Left renal cortex interstitium (tissue), 4 donors: ENCODE measurements at regions not wholly inside any gene's neighbourhood (a gene's known extent, or its start where the extent isn't known, plus 50 kb on each side); places are given as distances from the start of the nearest gene placed in this dataset.
"Not testable (repeated sequence)": the region's sequence is repeated elsewhere in the genome, so short reads cannot be mapped to it uniquely, and the experiment has no call there.

Experiments
- DNase-seq, 4 donors: peaks; one replicate each; pipeline ENCODE4 v3.0.0-alpha.2; 2013; ENCODE audit warnings: low read depth in 4 of 4, low spot score in 2 of 4, missing footprints in 1 of 4

GRCh38 chr14:44453433-44454171 is 53.5 kb downstream of the FSCB start:
- DNase-seq = no peak

DNA sequence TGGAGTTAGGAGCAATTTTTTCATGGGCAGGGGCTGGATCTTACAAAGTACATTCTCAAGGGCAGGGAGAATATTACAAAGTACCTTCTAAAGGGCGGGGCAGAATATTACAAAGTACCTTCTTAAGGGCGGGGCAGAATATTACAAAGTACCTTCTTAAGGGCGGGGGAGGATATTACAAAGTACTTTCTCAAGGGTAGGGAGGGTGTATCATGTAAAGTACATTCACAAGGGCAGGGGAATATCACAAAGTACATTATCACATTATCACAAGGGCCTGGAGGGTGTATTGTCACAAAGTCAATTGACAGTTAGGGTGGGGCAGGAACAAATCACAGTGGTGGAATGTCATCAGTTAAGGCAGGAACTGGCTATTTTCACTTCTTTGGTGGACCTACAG is 56.9 kb downstream of the FSCB start:
- not testable (repeated sequence) for DNase-seq

- no peak for DNase-seq
These were observed 57.4 kb downstream of the FSCB start for GRCh38 chr14:44449680-44450079.

DNA sequence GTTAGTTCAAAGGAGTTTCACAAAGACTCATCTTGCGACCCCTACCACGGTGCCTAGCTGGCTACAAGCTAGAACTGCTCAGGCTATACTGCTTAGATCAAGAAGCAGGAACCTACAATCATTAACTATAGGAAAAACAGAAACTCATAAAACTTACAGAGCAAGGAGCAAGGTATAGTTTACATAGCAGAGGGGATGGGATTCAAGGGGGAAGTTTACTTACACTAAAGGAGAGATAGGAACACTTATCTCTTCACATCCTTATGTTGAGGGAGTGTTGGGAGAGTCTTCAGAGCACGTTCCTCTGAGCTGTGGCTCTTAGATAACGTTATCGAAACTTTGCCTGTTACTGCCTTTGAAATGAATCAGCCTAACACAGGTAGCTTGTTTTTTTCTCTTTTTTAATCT is 58.1 kb downstream of the FSCB start:
- DNase-seq = no peak

GRCh38 chr14:44446965-44447364 is 60.1 kb downstream of the FSCB start:
- DNase-seq = no peak

- no peak for DNase-seq
These were observed 62.6 kb downstream of the FSCB start for GRCh38 chr14:44444454-44444853.

GRCh38 chr14:44438936-44439335 is 68.1 kb downstream of the FSCB start:
- no peak for DNase-seq

- no peak for DNase-seq
These were observed 68.9 kb downstream of the FSCB start for GRCh38 chr14:44438221-44438620.

DNA sequence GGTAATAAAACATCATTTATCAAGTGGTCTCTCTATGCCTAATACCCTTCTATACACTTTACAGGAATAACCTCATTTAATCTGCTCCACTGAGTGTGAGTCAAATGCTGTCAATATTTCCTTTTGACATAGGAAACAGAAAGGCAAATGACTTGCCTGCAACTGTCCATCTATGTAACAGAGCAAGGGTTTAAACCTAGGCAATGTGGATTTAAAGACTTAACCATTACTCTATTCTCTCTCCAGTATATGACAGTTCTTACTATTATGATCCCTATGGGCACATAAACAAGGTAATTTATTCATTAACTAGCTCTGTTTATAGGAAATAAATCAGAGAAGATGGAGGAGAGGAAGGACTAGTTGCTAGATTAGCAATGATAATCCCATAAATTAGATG is 70.6 kb downstream of the FSCB start:
- DNase-seq = no peak

DNA sequence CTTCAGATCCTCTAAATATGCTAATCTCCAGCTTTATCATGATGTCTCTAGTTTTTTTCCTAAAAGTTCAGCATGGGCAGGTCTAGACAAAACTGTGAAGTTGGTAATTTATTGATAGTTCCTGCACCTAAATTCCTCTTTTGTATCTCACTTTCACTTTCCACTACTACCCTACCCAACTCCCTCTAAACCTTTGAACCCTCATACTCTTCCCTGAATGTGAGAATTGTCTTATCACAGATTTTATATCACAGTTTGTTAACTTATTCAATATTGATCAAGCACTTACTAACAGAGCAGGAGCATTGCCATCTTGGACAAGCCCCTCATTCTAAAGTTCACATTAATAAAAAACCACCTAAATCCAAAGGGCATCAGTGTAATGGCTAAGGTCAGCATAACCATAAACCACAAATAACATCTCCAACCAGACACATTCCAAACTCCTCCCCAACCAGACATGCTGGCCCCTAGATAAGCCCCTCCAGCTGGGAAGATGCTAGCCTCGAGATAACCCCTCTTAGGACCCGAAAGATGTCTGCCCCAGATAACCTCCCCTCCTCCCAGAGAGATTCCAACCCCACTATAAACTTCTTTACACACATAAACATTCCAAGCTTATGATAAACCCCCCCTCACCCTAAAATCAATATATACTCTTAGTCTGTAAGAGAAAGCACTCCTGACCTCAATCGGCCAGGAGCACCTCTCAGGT is 78.7 kb downstream of the FSCB start:
- DNase-seq = no peak

- DNase-seq = no peak
These were observed 84.4 kb downstream of the FSCB start for GRCh38 chr14:44422699-44423098.

DNA sequence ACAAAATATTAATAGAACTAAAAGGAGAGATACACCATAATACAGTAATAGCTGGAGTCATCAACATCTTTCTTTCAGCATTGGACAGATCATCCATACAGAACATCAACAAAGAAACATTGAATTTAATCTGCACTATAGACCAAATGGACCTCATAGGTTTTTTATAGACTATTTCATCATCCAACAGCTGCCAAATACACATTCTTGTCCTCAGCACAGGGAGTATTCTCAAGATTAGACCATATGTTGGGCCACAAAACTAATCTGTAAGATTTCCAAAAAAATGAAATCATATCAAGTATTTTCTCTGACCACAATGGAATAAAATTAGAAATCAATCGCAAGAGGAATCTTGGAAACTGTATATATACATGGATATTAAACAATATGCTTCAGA is 86.9 kb downstream of the FSCB start:
- DNase-seq = no peak

DNA sequence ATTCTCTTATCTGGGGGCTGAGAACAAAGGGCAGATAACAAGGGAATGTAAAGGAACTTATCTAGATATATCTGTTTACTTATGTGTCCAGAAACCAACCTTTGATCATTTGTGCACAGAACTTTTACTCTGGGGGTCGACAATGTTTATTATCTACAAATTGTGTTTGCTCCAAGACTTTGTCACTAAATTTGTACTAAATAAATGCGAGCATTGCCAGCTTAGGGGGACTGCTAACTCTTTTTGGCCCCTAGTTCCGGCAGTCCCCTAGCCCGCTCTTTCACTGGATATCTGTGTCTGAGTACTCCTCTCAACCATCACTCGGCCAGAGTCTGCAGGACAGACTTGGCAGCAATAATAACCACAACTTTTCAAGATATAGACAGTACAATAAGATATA is 88.2 kb downstream of the FSCB start:
- no peak for DNase-seq

GRCh38 chr14:44417809-44418208 is 89.3 kb downstream of the FSCB start:
- DNase-seq = no peak

GRCh38 chr14:44414646-44415045 is 92.4 kb downstream of the FSCB start:
- DNase-seq = no peak

GRCh38 chr14:44412858-44413569 is 94.1 kb downstream of the FSCB start:
- no peak for DNase-seq

DNA sequence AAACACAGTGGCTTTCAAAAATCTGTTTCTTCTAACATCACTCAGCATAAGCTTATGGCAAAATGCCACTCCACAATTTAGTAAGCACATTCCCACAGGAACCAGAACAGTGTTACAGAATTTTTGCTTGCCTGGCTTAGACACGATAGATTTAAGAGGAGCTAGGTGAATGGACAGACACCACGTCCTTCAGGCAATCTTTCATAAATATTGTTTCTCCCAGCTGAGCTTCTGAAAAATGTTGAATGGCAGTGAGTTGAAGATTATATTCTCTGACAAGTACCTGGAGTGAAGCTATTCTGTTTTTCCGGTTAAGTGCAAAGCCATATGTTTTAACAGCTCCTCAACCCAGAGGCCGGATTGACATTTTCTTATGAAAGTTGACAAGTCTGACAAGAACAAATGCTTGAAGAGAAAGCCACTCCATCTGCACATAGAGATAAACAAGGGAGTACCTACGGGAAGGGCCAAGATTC is 102.0 kb downstream of the FSCB start:
- no peak for DNase-seq

DNA sequence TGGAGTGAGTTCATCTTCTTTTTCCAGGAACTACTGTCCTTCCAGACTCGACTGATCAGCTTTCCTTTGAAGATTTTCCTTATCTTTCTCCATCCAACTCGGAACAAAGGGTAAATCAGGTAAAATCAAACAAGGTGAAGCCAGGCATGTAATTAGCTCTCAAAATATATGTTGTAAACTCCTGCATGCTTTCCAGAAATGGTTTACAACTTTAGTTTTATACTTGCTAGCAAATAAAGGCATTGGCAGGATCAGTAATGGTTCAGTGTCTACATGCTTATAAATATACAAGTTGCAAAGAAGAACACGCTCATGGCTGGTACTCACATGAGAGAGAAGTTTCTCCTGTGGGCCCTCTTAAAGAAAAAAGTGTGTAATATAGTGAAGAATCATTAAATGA is 102.5 kb downstream of the FSCB start:
- DNase-seq = no peak

- DNase-seq = no peak
These were observed 103.0 kb downstream of the FSCB start for GRCh38 chr14:44404036-44404435.

DNA sequence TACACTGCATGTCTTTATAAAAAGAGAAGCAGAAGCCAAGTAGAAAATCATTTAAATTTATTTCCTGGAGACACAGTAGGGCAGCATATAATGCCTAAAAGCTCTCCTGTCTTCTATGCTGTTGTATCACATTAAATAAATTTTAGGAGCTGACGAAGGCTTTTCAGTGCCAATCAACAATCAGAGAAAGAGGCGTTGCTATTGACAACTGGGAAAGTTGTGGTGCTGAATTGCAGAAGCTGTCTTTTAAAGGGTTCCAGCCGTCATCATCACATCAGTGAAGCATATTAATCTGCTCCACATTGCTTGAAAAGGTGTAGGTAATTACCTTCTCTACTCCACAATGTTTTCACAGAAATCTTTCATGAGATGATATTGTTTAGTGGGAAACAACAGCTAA is 103.9 kb downstream of the FSCB start:
- DNase-seq = no peak

DNA sequence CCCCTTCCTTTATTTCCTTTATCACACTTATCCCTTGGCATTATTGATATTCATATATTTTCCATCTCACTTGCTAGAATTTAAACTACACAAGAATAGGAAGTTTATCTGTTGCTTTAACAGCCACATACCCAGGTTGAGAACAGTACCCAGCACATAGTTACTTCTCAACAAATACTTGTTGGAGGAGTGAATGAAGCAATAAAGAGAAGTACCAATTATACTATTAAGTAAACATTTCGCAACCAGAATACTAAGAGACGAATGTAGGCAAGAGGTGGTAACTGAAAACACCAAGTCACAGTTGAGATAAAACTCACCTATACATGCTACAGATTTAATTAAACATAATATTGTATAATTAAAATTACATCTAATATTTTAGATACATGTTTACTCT is 110.9 kb downstream of the FSCB start:
- DNase-seq = no peak

- no peak for DNase-seq
These were observed 114.1 kb downstream of the FSCB start for GRCh38 chr14:44392984-44393383.
